ENCODE measurements at regions not wholly inside any gene's neighbourhood (a gene's known extent, or its start where the extent isn't known, plus 50 kb on each side); places are given as distances from the start of the nearest gene placed in this dataset.

DNA sequence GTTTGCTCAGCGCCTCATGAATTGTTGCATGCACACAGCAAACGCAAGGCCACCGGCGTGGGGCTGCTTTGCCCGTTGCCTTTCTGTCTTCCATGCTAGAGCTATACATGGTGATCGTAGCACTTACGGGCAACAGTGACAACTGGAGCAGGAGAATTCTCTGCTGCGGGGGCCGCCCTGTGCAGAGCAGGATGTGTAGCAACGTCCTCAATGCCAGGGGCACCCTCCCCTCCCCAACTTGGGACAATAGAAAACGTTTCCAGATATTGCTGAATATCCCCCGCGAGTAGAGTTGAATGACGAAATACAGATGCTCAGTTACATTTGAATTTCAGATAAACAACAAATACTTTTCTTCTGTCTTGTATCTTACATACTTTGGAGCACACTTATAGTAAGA is 198.7 kb downstream of the TFAP2C start:
- TF ChIP-seq FOXM1 (IDR thresholded peaks at IDR 0.05; ENCODE audit: borderline replicate concordance, low read depth) = no peak
- TF ChIP-seq, protein P1, sequence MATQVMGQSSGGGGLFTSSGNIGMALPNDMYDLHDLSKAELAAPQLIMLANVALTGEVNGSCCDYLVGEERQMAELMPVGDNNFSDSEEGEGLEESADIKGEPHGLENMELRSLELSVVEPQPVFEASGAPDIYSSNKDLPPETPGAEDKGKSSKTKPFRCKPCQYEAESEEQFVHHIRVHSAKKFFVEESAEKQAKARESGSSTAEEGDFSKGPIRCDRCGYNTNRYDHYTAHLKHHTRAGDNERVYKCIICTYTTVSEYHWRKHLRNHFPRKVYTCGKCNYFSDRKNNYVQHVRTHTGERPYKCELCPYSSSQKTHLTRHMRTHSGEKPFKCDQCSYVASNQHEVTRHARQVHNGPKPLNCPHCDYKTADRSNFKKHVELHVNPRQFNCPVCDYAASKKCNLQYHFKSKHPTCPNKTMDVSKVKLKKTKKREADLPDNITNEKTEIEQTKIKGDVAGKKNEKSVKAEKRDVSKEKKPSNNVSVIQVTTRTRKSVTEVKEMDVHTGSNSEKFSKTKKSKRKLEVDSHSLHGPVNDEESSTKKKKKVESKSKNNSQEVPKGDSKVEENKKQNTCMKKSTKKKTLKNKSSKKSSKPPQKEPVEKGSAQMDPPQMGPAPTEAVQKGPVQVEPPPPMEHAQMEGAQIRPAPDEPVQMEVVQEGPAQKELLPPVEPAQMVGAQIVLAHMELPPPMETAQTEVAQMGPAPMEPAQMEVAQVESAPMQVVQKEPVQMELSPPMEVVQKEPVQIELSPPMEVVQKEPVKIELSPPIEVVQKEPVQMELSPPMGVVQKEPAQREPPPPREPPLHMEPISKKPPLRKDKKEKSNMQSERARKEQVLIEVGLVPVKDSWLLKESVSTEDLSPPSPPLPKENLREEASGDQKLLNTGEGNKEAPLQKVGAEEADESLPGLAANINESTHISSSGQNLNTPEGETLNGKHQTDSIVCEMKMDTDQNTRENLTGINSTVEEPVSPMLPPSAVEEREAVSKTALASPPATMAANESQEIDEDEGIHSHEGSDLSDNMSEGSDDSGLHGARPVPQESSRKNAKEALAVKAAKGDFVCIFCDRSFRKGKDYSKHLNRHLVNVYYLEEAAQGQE (IDR thresholded peaks at IDR 0.05; ENCODE audit: low read depth) = no peak
- TF ChIP-seq TAF1 (IDR thresholded peaks at IDR 0.05; ENCODE audit: low read depth) = no peak
- TF ChIP-seq, protein P2, sequence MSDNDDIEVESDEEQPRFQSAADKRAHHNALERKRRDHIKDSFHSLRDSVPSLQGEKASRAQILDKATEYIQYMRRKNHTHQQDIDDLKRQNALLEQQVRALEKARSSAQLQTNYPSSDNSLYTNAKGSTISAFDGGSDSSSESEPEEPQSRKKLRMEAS (IDR thresholded peaks at IDR 0.05) = no peak

Measured in Ishikawa (cell line).